ENCODE measurements at regions not wholly inside any gene's neighbourhood (a gene's known extent, or its start where the extent isn't known, plus 50 kb on each side); places are given as distances from the start of the nearest gene placed in this dataset.
"Not testable (repeated sequence)": the region's sequence is repeated elsewhere in the genome, so short reads cannot be mapped to it uniquely, and the experiment has no call there.

- no peaks in the 10 kb centered on the region for H3K36me3 ChIP-seq (ENCODE audit: insufficient read depth, low read length)
- no peaks in the 10 kb centered on the region; the same call in 1 of the 2 replicates for H3K9me3 ChIP-seq (ENCODE audit: control insufficient read depth, insufficient read depth, low read length)
- H3K4me1 ChIP-seq (ENCODE audit: insufficient read depth, low read length): no peaks in the 10 kb centered on the region
- H3K9ac ChIP-seq (ENCODE audit: low read depth, low read length): no peak overlapping the region
Observed at GRCh38 chr9:94033383-94033782, 50.9 kb upstream of the PTPDC1 start.

GRCh38 chr9:94031946-94032345, 52.3 kb upstream of the PTPDC1 start:
- Histone ChIP-seq H3K9me3 (ENCODE audit: control insufficient read depth, insufficient read depth, low read length) (no peaks in the 10 kb centered on the region), H3K9ac (ENCODE audit: low read depth, low read length) (no peak overlapping the region), H3K4me1 (ENCODE audit: insufficient read depth, low read length) (no peaks in the 10 kb centered on the region), H3K36me3 (ENCODE audit: insufficient read depth, low read length) (no peaks in the 10 kb centered on the region)

- Histone ChIP-seq H3K36me3 (ENCODE audit: insufficient read depth, low read length) (no peaks in the 10 kb centered on the region), H3K4me1 (ENCODE audit: insufficient read depth, low read length) (no peaks in the 10 kb centered on the region), H3K9me3 (ENCODE audit: control insufficient read depth, insufficient read depth, low read length) (no peaks in the 10 kb centered on the region), H3K9ac (ENCODE audit: low read depth, low read length) (peak overlapping the region; percentile 89)
Observed at GRCh38 chr9:94031380-94031779, 52.9 kb upstream of the PTPDC1 start.

GRCh38 chr9:94030318-94031179, 53.7 kb upstream of the PTPDC1 start:
- Histone ChIP-seq H3K4me1 (ENCODE audit: insufficient read depth, low read length) (no peaks in the 10 kb centered on the region), H3K9ac (ENCODE audit: low read depth, low read length) (peak overlapping the region; percentile 89), H3K36me3 (ENCODE audit: insufficient read depth, low read length) (no peaks in the 10 kb centered on the region), H3K9me3 (ENCODE audit: control insufficient read depth, insufficient read depth, low read length) (no peaks in the 10 kb centered on the region)

GRCh38 chr9:94029932-94030317, 54.3 kb upstream of the PTPDC1 start:
- Histone ChIP-seq H3K4me1 (ENCODE audit: insufficient read depth, low read length) (no peaks in the 10 kb centered on the region), H3K36me3 (ENCODE audit: insufficient read depth, low read length) (no peaks in the 10 kb centered on the region), H3K9ac (ENCODE audit: low read depth, low read length) (peak overlapping the region; percentile 89), H3K9me3 (ENCODE audit: control insufficient read depth, insufficient read depth, low read length) (no peaks in the 10 kb centered on the region)

- H3K9me3 ChIP-seq (ENCODE audit: control insufficient read depth, insufficient read depth, low read length): no peaks in the 10 kb centered on the region
- no peak overlapping the region for H3K9ac ChIP-seq (ENCODE audit: low read depth, low read length)
- H3K4me1 ChIP-seq (ENCODE audit: insufficient read depth, low read length): no peaks in the 10 kb centered on the region
- H3K36me3 ChIP-seq (ENCODE audit: insufficient read depth, low read length): no peaks in the 10 kb centered on the region
Observed at GRCh38 chr9:94026816-94027215, 57.4 kb upstream of the PTPDC1 start.

- not testable (repeated sequence) for H3K36me3 ChIP-seq (ENCODE audit: insufficient read depth, low read length); H3K4me1 ChIP-seq (ENCODE audit: insufficient read depth, low read length); H3K9ac ChIP-seq (ENCODE audit: low read depth, low read length); H3K9me3 ChIP-seq (ENCODE audit: control insufficient read depth, insufficient read depth, low read length)
Observed at GRCh38 chr9:94022476-94022875, 61.8 kb upstream of the PTPDC1 start.

- not testable (repeated sequence) for H3K9me3 ChIP-seq (ENCODE audit: control insufficient read depth, insufficient read depth, low read length)
Observed at GRCh38 chr9:94020836-94021235, 63.4 kb upstream of the PTPDC1 start.

GRCh38 chr9:94018628-94019027, 63.5 kb upstream of the BARX1 start:
- Histone ChIP-seq H3K9ac (ENCODE audit: low read depth, low read length) (no peak overlapping the region), H3K4me1 (ENCODE audit: insufficient read depth, low read length) (no peaks in the 10 kb centered on the region), H3K36me3 (ENCODE audit: insufficient read depth, low read length) (no peaks in the 10 kb centered on the region), H3K9me3 (ENCODE audit: control insufficient read depth, insufficient read depth, low read length) (no peaks in the 10 kb centered on the region)

More at GRCh38 chr9:94020836-94021235, 63.4 kb upstream of the PTPDC1 start:
- not testable (repeated sequence) for H3K36me3 ChIP-seq (ENCODE audit: insufficient read depth, low read length); H3K9ac ChIP-seq (ENCODE audit: low read depth, low read length); H3K4me1 ChIP-seq (ENCODE audit: insufficient read depth, low read length)

- Histone ChIP-seq H3K9me3 (ENCODE audit: control insufficient read depth, insufficient read depth, low read length) (no peaks in the 10 kb centered on the region), H3K4me1 (ENCODE audit: insufficient read depth, low read length) (no peaks in the 10 kb centered on the region), H3K36me3 (ENCODE audit: insufficient read depth, low read length) (no peaks in the 10 kb centered on the region), H3K9ac (ENCODE audit: low read depth, low read length) (no peak overlapping the region)
Observed at GRCh38 chr9:94017939-94018531, 62.9 kb upstream of the BARX1 start.

- H3K36me3 ChIP-seq (ENCODE audit: insufficient read depth, low read length): no peaks in the 10 kb centered on the region
- H3K9ac ChIP-seq (ENCODE audit: low read depth, low read length): no peak overlapping the region
- H3K4me1 ChIP-seq (ENCODE audit: insufficient read depth, low read length): no peaks in the 10 kb centered on the region
- no peaks in the 10 kb centered on the region for H3K9me3 ChIP-seq (ENCODE audit: control insufficient read depth, insufficient read depth, low read length)
Observed at GRCh38 chr9:94016744-94017143, 61.6 kb upstream of the BARX1 start.

GRCh38 chr9:94014920-94015319, 59.8 kb upstream of the BARX1 start:
- H3K9me3 ChIP-seq (ENCODE audit: control insufficient read depth, insufficient read depth, low read length): no peaks in the 10 kb centered on the region
- no peak overlapping the region for H3K9ac ChIP-seq (ENCODE audit: low read depth, low read length)
- no peaks in the 10 kb centered on the region for H3K36me3 ChIP-seq (ENCODE audit: insufficient read depth, low read length)
- no peaks in the 10 kb centered on the region for H3K4me1 ChIP-seq (ENCODE audit: insufficient read depth, low read length)

- Histone ChIP-seq H3K9ac (ENCODE audit: low read depth, low read length) (no peak overlapping the region), H3K9me3 (ENCODE audit: control insufficient read depth, insufficient read depth, low read length) (no peaks in the 10 kb centered on the region), H3K4me1 (ENCODE audit: insufficient read depth, low read length) (no peaks in the 10 kb centered on the region), H3K36me3 (ENCODE audit: insufficient read depth, low read length) (no peaks in the 10 kb centered on the region)
Observed at GRCh38 chr9:94014066-94014654, 59.0 kb upstream of the BARX1 start.

GRCh38 chr9:94010980-94011533, 55.9 kb upstream of the BARX1 start:
- no peaks in the 10 kb centered on the region for H3K4me1 ChIP-seq (ENCODE audit: insufficient read depth, low read length)
- H3K36me3 ChIP-seq (ENCODE audit: insufficient read depth, low read length): no peaks in the 10 kb centered on the region
- no peaks in the 10 kb centered on the region for H3K9me3 ChIP-seq (ENCODE audit: control insufficient read depth, insufficient read depth, low read length)
- no peak overlapping the region for H3K9ac ChIP-seq (ENCODE audit: low read depth, low read length)

Measured in ES-I3 (cell line).